Endodermal cell (in vitro differentiated cells): ENCODE measurements at regions not wholly inside any gene's neighbourhood (a gene's known extent, or its start where the extent isn't known, plus 50 kb on each side); places are given as distances from the start of the nearest gene placed in this dataset.
"Not testable (repeated sequence)": the region's sequence is repeated elsewhere in the genome, so short reads cannot be mapped to it uniquely, and the experiment has no call there.

Experiments used
- DNase-seq: peaks from one replicate; pipeline ENCODE4 v3.0.0-alpha.2; 2017
- H3K27ac ChIP-seq: 2 replicates; pipeline ENCODE4 v1.5.1; 2013; ENCODE audit warnings: mild to moderate bottlenecking, low read depth, low read length, moderate library complexity
- H3K27me3 ChIP-seq: 2 replicates; pipeline ENCODE4 v1.6.1; 2013; ENCODE audit warnings: mild to moderate bottlenecking, low read length, moderate library complexity; ENCODE audit not compliant: insufficient read depth, control insufficient read depth, poor library complexity, severe bottlenecking
- H3K36me3 ChIP-seq: 2 replicates; pipeline ENCODE4 v1.7.0; 2013; ENCODE audit warnings: mild to moderate bottlenecking, low read length, moderate library complexity; ENCODE audit not compliant: control insufficient read depth, insufficient read depth
- H3K4me1 ChIP-seq: one replicate; pipeline ENCODE4 v1.7.0; 2013; ENCODE audit warnings: low read length; ENCODE audit not compliant: control insufficient read depth, insufficient read depth
- H3K4me3 ChIP-seq: 2 replicates; pipeline ENCODE4 v1.5.1; 2013; ENCODE audit warnings: mild to moderate bottlenecking, low read length, moderate library complexity
- H3K9ac ChIP-seq: 2 replicates; pipeline ENCODE4 v1.6.1; 2013; ENCODE audit warnings: mild to moderate bottlenecking, low read length, moderate library complexity; ENCODE audit not compliant: poor library complexity, severe bottlenecking; ENCODE audit errors: extremely low read depth
- H3K9me3 ChIP-seq: 2 replicates; pipeline ENCODE4 v1.6.1; 2013; ENCODE audit warnings: mild to moderate bottlenecking, low read length, moderate library complexity; ENCODE audit not compliant: control insufficient read depth
- H3K27ac Mint-ChIP-seq: 2 replicates; pipeline ENCODE4 v1.8.0; 2020; ENCODE audit warnings: mixed read lengths
- H3K27me3 Mint-ChIP-seq: 2 replicates; pipeline ENCODE4 v1.8.0; 2021; ENCODE audit warnings: mild to moderate bottlenecking, mixed read lengths; ENCODE audit not compliant: insufficient read depth
- H3K36me3 Mint-ChIP-seq: 2 replicates; pipeline ENCODE4 v1.8.0; 2020; ENCODE audit warnings: low read depth, mixed read lengths
- H3K4me1 Mint-ChIP-seq: 2 replicates; pipeline ENCODE4 v1.8.0; 2020; ENCODE audit warnings: mixed read lengths
- H3K4me3 Mint-ChIP-seq: 2 replicates; pipeline ENCODE4 v1.8.0; 2020; ENCODE audit warnings: mild to moderate bottlenecking, moderate library complexity, mixed read lengths
- H3K9me3 Mint-ChIP-seq: 2 replicates; pipeline ENCODE4 v1.8.0; 2020; ENCODE audit warnings: mild to moderate bottlenecking, mixed read lengths
- WGBS, 2 experiments: methylation state at CpG; one replicate each; pipeline versions ENCODE4 v1.1.5 to v1.1.7; 2013; ENCODE audit warnings: missing lambda C conversion rate in 2 of 2, mixed read lengths in 1 of 2; ENCODE audit not compliant: insufficient coverage in 1 of 2, insufficient read length in 1 of 2; 5-methylcytosine and 5-hydroxymethylcytosine counted together
- TF ChIP-seq, protein P1 (sequence below): fragments of 200-600 bp; sonication (generic); conservative IDR thresholded peaks from 2 replicates; pipeline ENCODE4 v1.5.0; 2021; ENCODE audit warnings: antibody characterized with exemption, mild to moderate bottlenecking

DNA sequence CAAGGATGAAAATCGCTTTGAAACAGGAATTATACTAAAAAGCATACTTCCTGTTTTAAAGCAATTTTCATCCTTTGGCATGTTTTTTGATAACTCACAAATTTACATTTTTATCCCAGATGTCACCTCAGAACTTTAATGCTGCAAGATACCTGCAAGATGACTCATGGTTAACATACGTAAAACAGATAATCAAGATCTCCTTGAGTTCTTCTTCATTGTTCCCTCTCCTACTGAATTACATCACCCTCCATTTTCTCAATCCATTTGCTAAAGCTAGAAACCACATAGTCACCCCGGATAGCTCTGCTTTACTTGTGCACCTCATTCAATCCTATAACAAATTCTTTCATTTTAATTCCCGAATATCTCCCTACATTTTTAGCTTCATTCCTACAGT is 1114.2 kb downstream of the PLA2G4A start:
- H3K27me3 ChIP-seq = no peaks in the 10 kb centered on the region
- no peak overlapping the region for H3K27ac ChIP-seq
- H3K4me3 ChIP-seq = no peak overlapping the region
- H3K9ac ChIP-seq = no peak overlapping the region
- H3K4me1 ChIP-seq = no peaks in the 10 kb centered on the region
- no peaks in the 10 kb centered on the region for H3K27me3 Mint-ChIP-seq
- no peak for DNase-seq
- TF ChIP-seq, protein P1, sequence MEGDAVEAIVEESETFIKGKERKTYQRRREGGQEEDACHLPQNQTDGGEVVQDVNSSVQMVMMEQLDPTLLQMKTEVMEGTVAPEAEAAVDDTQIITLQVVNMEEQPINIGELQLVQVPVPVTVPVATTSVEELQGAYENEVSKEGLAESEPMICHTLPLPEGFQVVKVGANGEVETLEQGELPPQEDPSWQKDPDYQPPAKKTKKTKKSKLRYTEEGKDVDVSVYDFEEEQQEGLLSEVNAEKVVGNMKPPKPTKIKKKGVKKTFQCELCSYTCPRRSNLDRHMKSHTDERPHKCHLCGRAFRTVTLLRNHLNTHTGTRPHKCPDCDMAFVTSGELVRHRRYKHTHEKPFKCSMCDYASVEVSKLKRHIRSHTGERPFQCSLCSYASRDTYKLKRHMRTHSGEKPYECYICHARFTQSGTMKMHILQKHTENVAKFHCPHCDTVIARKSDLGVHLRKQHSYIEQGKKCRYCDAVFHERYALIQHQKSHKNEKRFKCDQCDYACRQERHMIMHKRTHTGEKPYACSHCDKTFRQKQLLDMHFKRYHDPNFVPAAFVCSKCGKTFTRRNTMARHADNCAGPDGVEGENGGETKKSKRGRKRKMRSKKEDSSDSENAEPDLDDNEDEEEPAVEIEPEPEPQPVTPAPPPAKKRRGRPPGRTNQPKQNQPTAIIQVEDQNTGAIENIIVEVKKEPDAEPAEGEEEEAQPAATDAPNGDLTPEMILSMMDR = no peak
- H3K4me3 Mint-ChIP-seq = no peak overlapping the region
- no peaks in the 10 kb centered on the region for H3K4me1 Mint-ChIP-seq
- peaks cover 22% of the 10 kb centered on the region for H3K9me3 Mint-ChIP-seq
- H3K9me3 ChIP-seq = peaks cover 9% of the 10 kb centered on the region
- WGBS, 2 experiments = 87 to 93% methylated on average over 2 to 4 of the region's 4 CpGs
- no peaks in the 10 kb centered on the region for H3K36me3 ChIP-seq
- no peak overlapping the region for H3K27ac Mint-ChIP-seq
- H3K36me3 Mint-ChIP-seq = peaks cover 5% of the 10 kb centered on the region

DNA sequence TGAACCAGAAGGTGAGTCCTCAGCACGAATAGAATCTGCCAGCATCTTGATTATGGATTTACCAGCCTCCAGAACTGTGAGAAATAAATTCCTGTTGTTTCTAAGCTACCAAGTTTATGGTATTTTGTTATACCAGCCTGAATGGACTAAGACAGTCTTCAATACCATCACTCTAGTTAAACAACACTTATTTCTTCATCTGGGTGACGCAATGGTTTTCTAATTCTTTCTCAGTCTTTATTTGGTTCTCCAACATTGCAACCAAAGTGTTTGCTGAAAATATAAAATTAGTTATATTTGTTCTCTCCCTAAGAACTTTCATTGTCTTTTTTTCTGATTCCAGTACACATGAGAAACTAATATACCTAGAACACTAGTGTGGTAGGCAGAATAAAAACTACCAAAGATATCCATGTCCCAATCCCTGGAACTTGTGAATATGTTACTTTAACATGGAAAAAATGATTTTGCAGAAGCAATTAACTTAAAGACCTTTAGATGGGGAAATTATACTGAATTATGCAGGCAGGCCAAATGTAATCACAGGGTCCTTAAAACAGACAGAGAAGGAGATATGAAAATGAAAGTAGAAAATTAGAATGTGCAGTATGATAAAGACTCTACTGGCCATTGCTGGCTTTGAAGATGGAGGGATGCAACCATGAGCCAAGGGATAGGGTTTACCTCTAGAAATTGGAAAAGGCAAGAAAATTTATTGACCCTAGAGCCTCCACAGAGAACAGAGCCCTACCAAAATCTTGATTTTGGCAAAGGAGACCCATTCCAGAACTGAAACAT is 1115.1 kb downstream of the PLA2G4A start:
- Histone ChIP-seq H3K4me1 (no peaks in the 10 kb centered on the region), H3K4me3 (no peak overlapping the region), H3K27ac (no peak overlapping the region), H3K9ac (no peak overlapping the region), H3K9me3 (peaks cover 9% of the 10 kb centered on the region), H3K36me3 (no peaks in the 10 kb centered on the region), H3K27me3 (no peaks in the 10 kb centered on the region)
- Mint-ChIP-seq H3K4me3 (no peak overlapping the region), H3K4me1 (no peaks in the 10 kb centered on the region), H3K27me3 (no peaks in the 10 kb centered on the region), H3K27ac (no peak overlapping the region), H3K9me3 (peaks cover 27% of the 10 kb centered on the region), H3K36me3 (peaks cover 5% of the 10 kb centered on the region)
- no peak for DNase-seq
- TF ChIP-seq, protein P1 = no peak
- WGBS, 2 experiments = 0 to 50% methylated on average over 1 to 2 of the region's 2 CpGs

DNA sequence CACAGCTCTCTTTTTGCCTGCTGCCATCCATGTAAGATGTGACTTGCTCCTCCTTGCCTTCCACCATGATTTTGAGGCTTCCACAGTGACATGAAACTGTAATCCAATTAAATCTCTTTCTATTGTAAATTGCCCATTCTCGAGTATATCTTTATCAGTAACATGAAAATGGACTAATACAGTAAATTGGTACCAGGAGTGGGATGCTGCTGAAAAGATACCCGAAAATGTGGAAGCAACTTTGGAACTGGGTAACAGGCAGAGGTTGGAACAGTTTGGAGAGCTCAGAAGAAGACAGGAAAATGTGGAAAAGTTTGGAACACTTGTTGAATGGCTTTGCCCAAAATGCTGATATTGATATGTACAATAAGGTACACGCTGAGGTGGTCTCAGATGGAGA is 1117.9 kb downstream of the PLA2G4A start:
- H3K4me1 Mint-ChIP-seq, H3K9ac ChIP-seq, H3K4me3 Mint-ChIP-seq, H3K4me1 ChIP-seq, H3K4me3 ChIP-seq, H3K27ac Mint-ChIP-seq, H3K36me3 Mint-ChIP-seq, DNase-seq, H3K27me3 Mint-ChIP-seq, H3K27ac ChIP-seq, H3K27me3 ChIP-seq, H3K36me3 ChIP-seq: not testable (repeated sequence)
- H3K9me3 ChIP-seq = peaks cover 17% of the 10 kb centered on the region
- 90 to 95% methylated on average over 2 to 3 of the region's 3 CpGs for WGBS, 2 experiments
- H3K9me3 Mint-ChIP-seq = peaks cover 32% of the 10 kb centered on the region

DNA sequence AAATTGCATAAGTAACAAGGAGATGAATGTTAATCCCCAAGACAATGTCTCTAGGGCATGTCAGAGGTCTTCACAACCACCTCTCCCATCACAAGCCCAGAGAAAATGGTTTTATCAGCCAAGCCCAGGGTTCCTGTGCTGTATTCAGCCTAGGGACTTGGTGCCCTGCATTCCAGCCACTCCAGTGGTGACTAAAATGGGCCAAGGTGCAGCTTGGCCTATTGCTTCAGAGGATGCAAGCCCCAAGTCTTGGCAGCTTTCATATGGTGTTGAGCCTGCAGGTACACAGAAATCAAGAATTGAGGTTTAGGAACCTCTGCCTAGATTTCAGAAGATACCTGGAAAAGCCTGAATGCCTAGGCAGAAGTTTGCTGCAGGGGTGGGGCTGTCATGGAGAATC is 1118.6 kb downstream of the PLA2G4A start:
- Mint-ChIP-seq H3K27me3 (no peaks in the 10 kb centered on the region), H3K9me3 (peaks cover 37% of the 10 kb centered on the region), H3K36me3 (peaks cover 5% of the 10 kb centered on the region), H3K4me1 (no peaks in the 10 kb centered on the region), H3K4me3 (no peak overlapping the region), H3K27ac (no peak overlapping the region)
- H3K4me1 ChIP-seq = no peaks in the 10 kb centered on the region
- no peak overlapping the region for H3K4me3 ChIP-seq
- no peak overlapping the region for H3K9ac ChIP-seq
- no peak for DNase-seq
- H3K36me3 ChIP-seq = no peaks in the 10 kb centered on the region
- TF ChIP-seq, protein P1 = no peak
- no peak overlapping the region for H3K27ac ChIP-seq
- peaks cover 22% of the 10 kb centered on the region for H3K9me3 ChIP-seq
- no peaks in the 10 kb centered on the region for H3K27me3 ChIP-seq
